Natural killer cell treated with Interleukin-12 subunit alpha and Interleukin-12 subunit beta and Interleukin-15 and Interleukin-18, amount 100 ng/mL, for 72 hours (primary cell): ENCODE measurements at regions not wholly inside any gene's neighbourhood (a gene's known extent, or its start where the extent isn't known, plus 50 kb on each side); places are given as distances from the start of the nearest gene placed in this dataset.
"Not testable (repeated sequence)": the region's sequence is repeated elsewhere in the genome, so short reads cannot be mapped to it uniquely, and the experiment has no call there.

Experiments used
- ATAC-seq, 2 donors: fragments of 150-1000 bp; cut with Tn5 transposase in 1 of 2; sonication (Bioruptor Pico), chemical (Tn5 transposase) in 1 of 2; 2 replicates each; pipeline ENCODE4 v1.10.0; 2021
- DNase-seq: peaks from one replicate; pipeline ENCODE4 v3.0.0; 2022; ENCODE audit warnings: low spot score
- H3K27ac Mint-ChIP-seq, 2 donors: 1 replicate in 1 of 2; 2 replicates in 1 of 2; pipeline ENCODE4 v1.8.0; 2022; ENCODE audit warnings: mixed read lengths in 2 of 2, mild to moderate bottlenecking in 1 of 2, moderate library complexity in 1 of 2
- H3K27me3 Mint-ChIP-seq, 2 donors: 1 replicate in 1 of 2; 2 replicates in 1 of 2; pipeline ENCODE4 v1.8.0; 2022; ENCODE audit warnings: mixed read lengths in 2 of 2
- H3K36me3 Mint-ChIP-seq: one replicate; pipeline ENCODE4 v1.8.0; 2022; ENCODE audit warnings: mixed read lengths
- H3K4me1 Mint-ChIP-seq, 2 donors: 1 replicate in 1 of 2; 2 replicates in 1 of 2; pipeline ENCODE4 v1.8.0; 2022; ENCODE audit warnings: low read depth in 2 of 2, mixed read lengths in 2 of 2, mild to moderate bottlenecking in 1 of 2
- H3K4me3 Mint-ChIP-seq: one replicate; pipeline ENCODE4 v1.8.0; 2022; ENCODE audit warnings: mixed read lengths
- H3K9me3 Mint-ChIP-seq: 2 replicates; pipeline ENCODE4 v1.8.0; 2022; ENCODE audit warnings: mixed read lengths

DNA sequence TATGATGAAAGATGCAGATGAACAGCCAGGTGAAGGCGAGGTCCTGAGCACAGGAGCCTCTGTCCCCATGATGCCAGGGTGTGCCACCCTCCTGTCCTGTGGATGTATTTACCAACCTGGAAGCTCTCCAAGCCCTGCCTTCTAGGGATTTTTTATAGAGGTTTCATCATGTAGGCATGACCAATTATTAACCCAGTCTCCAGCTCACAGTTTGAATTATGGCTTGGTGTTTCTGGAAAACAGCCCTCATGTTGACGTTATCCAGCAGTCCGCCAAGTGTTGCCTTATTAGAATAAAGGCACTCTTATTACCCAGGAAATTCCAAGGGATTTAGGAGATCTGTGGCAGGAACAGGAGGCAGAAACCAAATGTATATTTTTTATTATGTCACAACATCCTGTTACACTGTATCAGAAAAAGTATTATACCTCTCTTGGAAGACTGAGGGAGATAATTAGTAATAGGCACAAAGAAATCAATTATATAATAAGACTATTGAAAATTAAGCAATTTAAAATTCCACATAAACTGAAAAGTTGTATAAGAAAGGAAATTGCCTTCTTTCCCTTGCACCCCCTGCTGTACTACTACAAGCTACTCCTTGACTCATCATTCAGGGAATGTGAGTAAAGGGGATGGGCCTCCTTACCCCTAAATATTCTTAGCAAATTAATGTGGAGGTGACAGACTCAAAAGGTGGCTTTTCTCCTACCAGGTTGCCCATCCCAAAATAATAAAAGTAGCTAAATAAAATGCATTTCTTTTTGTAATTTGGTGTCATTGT lies 129.6 kb downstream of the ZNF330 start:
- no peaks in the 10 kb centered on the region for H3K36me3 Mint-ChIP-seq
- H3K9me3 Mint-ChIP-seq: no peaks in the 10 kb centered on the region
- DNase-seq (no peak), ATAC-seq (no peak)
- H3K27me3 Mint-ChIP-seq: peaks cover 0 to 6% of the 10 kb centered on the region in 2 donors
- no peak overlapping the region for H3K27ac Mint-ChIP-seq
- no peak overlapping the region for H3K4me3 Mint-ChIP-seq
- H3K4me1 Mint-ChIP-seq: no peaks in the 10 kb centered on the region

DNA sequence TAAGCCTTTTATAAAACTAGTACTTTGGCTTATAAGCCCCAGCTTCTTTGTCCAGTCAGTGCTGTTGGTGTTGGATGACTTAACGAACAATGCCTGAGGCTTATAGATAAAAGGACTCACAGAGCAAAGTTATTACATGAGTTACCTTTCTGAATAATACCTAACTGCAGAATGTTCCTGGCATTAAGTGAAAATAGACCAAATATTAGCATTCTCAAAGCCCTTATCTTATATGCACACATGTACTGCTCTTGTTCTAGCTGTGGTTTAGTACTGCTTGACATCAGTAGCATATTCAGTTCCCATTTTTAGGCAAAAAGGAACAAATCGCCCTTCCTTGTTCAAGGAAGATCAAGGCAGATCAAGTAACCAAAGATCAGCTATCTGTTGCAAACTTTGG lies 131.6 kb downstream of the ZNF330 start:
- H3K4me1 Mint-ChIP-seq: no peaks in the 10 kb centered on the region
- H3K36me3 Mint-ChIP-seq: no peaks in the 10 kb centered on the region
- no peak for DNase-seq
- H3K27me3 Mint-ChIP-seq: no peaks in the 10 kb centered on the region
- H3K27ac Mint-ChIP-seq: no peak overlapping the region
- ATAC-seq: no peak
- H3K9me3 Mint-ChIP-seq: no peaks in the 10 kb centered on the region
- no peak overlapping the region for H3K4me3 Mint-ChIP-seq

DNA sequence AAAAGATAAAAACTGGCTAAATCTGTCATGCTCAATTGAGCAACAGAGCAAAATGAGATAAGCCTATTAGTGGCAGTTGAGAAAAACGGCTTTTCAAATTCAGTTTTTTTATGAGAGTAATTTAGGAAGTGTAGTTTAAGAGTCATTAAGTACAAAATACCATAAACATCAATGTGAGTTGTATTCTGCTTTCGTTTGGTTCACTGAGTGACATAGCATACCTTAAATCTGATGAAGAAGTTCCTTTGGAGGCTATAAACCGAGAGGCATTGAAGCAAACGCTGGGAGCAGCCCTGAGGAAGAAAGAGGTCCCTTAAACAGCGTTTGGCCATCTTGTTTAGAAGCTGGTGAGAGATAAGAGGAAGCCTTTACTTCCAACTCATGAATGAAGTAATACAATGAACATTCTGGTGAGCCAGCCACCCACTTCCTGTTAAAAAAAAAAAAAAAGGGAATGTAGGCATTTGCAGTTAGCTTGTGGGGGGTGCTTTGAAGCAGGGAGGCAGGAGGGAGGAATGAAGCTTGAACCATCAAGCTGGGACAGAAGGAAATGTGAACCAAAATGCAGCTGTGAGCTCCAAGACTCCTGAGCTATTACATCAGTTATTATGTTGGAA lies 132.3 kb downstream of the ZNF330 start:
- Mint-ChIP-seq H3K4me3 (no peak overlapping the region), H3K36me3 (no peaks in the 10 kb centered on the region), H3K4me1 (no peaks in the 10 kb centered on the region), H3K27ac (no peak overlapping the region), H3K27me3 (no peaks in the 10 kb centered on the region), H3K9me3 (no peaks in the 10 kb centered on the region)
- DNase-seq (no peak), ATAC-seq (no peak)

DNA sequence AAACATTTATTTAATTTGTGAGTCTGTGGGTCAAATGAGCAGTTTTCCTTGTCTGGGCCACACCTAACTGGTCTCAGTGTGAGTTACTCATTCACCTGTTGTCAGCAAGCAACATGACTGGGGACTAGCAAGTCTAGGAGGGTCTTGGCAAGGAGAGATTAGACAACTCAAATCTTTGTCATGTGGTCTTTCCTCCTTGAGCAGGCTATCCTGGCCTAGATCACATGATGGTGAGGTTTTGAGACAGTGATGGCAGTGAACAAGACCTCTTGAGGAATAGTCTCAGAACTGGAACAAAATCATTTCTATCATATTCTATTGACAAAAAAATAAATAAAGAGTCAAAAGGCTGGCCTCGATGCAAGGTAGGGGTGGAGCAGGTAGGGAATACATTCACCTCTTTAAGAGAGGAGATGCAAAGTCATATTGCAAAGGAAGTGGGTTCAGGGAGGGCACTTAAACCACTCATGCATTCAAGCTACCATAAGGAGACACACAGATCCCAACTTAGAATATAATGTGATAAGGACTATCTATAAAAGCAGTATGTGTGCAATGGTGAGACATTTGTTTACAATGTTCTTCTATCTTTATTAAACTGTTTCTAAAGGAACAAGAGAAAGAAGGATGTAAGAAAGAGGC lies 135.7 kb downstream of the ZNF330 start:
- Mint-ChIP-seq H3K9me3 (peaks cover 7% of the 10 kb centered on the region), H3K27me3 (no peaks in the 10 kb centered on the region), H3K27ac (no peak overlapping the region), H3K4me3 (no peak overlapping the region), H3K4me1 (no peaks in the 10 kb centered on the region), H3K36me3 (peaks cover 6% of the 10 kb centered on the region)
- no peak for DNase-seq
- no peak for ATAC-seq

DNA sequence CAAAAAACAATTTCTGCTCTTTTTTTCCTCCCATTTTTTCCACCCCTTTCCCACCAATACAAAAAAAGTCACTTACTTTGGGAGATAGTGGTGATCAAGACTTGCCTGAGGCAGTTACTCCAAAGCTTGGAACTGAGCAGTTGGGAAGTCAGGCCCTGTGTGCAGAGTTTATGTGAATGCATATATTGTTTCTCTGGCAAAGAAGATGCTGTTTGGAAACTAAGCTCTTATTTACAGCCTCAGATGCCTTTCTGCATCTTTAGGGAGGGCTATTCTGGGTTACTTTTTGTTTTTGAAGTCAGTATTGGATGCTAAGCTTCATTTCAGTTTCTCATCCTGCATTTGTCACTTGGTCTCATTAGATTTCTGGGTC lies 136.3 kb downstream of the ZNF330 start:
- H3K27me3 Mint-ChIP-seq: no peaks in the 10 kb centered on the region
- no peaks in the 10 kb centered on the region for H3K4me1 Mint-ChIP-seq
- peaks cover 6% of the 10 kb centered on the region for H3K36me3 Mint-ChIP-seq
- DNase-seq (no peak), ATAC-seq (no peak)
- no peak overlapping the region for H3K27ac Mint-ChIP-seq
- peaks cover 7% of the 10 kb centered on the region for H3K9me3 Mint-ChIP-seq
- no peak overlapping the region for H3K4me3 Mint-ChIP-seq

DNA sequence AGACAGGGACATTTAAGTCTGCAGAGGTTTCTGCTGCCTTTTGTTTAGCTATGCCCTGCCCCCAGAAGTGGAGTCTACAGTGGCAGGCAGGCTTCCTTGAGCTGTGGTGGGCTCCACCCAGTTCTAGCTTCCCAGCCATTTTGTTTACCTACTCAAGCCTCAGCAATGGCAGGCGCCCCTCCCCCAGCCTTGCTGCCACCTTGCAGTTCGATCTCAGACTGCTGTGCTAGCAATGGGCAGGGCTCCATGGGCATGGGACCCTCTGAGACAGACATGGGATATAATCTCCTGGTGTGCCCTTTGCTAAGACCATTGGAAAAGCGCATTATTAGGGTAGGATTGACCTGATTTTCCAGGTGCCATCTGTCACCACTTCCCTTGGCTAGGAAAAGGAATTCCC lies 147.5 kb downstream of the ZNF330 start:
- not testable (repeated sequence) for DNase-seq, ATAC-seq, H3K27ac Mint-ChIP-seq, H3K4me1 Mint-ChIP-seq, H3K36me3 Mint-ChIP-seq, H3K4me3 Mint-ChIP-seq, H3K27me3 Mint-ChIP-seq, H3K9me3 Mint-ChIP-seq

DNA sequence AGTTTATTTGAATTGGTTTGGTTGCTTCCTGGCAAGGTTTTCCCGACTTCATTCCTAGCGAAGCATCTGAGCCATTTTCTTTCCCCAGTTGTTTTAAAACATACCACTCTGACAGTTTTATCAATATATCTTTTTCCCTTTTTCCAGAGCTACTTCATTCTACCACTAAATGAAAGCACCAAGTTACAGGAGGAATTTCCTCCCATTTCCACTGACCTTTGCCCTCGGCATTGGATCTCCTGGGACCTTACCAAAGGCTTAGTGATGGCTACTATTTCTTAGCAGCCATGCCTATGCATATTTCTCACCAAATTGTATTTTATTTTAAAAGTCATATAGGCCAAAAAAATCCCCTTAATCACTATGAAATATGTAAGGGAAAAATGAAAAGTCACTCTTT lies 150.5 kb downstream of the ZNF330 start:
- Mint-ChIP-seq H3K27me3 (no peaks in the 10 kb centered on the region), H3K36me3 (no peaks in the 10 kb centered on the region), H3K4me3 (no peak overlapping the region), H3K4me1 (no peaks in the 10 kb centered on the region), H3K9me3 (peaks cover 11% of the 10 kb centered on the region), H3K27ac (no peak overlapping the region)
- ATAC-seq (no peak), DNase-seq (no peak)

DNA sequence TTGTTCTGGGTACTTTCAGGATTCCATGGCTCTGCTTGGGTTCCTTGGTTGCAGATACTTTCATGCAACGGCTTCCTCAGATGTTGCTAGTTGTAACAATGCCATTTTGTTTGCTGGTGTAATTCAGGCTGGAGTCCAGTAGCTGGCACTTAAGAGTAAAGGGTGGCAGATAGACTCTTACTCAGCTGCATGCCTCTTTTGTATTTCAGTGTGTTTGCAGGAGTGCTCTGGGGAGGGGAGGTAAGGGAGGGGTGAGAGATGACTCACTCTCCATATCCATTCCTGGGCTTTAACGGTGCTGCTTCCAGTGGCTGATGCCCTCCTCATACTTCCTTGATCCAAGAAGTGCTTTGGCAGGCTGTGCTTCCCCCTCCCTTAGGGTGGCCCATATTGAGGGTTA lies 155.2 kb downstream of the ZNF330 start:
- ATAC-seq (no peak), DNase-seq (no peak)
- no peak overlapping the region for H3K4me3 Mint-ChIP-seq
- H3K4me1 Mint-ChIP-seq: no peaks in the 10 kb centered on the region
- H3K9me3 Mint-ChIP-seq: peaks cover 13% of the 10 kb centered on the region
- H3K27ac Mint-ChIP-seq: no peak overlapping the region
- no peaks in the 10 kb centered on the region for H3K27me3 Mint-ChIP-seq
- H3K36me3 Mint-ChIP-seq: peaks cover 6% of the 10 kb centered on the region

DNA sequence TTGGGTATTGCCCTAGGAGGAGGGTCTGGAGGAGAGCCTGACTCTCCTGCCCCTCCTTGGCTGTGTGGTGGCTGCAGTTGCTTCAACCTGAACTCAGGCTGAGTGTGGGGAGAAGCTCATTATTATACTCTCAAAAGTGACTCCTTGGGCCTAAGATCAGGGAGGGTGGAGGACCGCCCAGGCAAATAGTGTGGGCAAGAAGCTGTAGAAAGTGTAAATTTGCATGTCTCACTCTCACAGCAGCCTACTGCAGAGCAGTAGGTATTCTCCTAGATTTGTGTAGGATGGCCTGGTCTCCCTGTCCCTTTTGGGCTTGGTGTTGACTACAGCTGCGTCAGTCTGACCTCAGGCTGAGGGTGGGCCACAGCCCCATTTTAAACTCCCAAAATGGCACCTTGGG lies 156.1 kb downstream of the ZNF330 start:
- Mint-ChIP-seq H3K4me3 (no peak overlapping the region), H3K27ac (no peak overlapping the region), H3K27me3 (no peaks in the 10 kb centered on the region), H3K9me3 (peaks cover 13% of the 10 kb centered on the region), H3K36me3 (peaks cover 6% of the 10 kb centered on the region), H3K4me1 (no peaks in the 10 kb centered on the region)
- no peak for ATAC-seq
- DNase-seq: no peak

DNA sequence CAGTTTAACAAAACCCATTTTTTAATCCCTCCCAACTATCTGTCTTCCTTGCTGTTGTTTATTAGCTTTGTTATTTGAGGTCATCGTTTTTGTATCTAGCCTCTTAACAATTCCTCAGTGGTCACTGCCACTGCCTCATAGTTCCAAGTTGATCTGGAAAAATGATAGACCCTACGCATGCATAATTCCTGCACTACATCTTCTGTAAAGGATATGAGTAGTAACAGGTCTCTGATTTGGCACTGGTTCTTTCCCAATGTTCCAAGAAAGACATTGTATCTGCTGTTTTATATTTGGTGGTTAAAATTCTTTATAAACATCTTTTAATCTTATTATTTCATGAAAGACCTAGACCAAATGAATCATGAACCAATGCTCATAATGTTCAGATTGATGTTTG lies 166.6 kb downstream of the ZNF330 start:
- no peaks in the 10 kb centered on the region for H3K4me1 Mint-ChIP-seq
- H3K9me3 Mint-ChIP-seq: peaks cover 1% of the 10 kb centered on the region
- H3K36me3 Mint-ChIP-seq: no peaks in the 10 kb centered on the region
- ATAC-seq: no peak
- no peak for DNase-seq
- no peak overlapping the region for H3K27ac Mint-ChIP-seq
- H3K4me3 Mint-ChIP-seq: no peak overlapping the region
- peaks cover 0 to 5% of the 10 kb centered on the region in 2 donors for H3K27me3 Mint-ChIP-seq

DNA sequence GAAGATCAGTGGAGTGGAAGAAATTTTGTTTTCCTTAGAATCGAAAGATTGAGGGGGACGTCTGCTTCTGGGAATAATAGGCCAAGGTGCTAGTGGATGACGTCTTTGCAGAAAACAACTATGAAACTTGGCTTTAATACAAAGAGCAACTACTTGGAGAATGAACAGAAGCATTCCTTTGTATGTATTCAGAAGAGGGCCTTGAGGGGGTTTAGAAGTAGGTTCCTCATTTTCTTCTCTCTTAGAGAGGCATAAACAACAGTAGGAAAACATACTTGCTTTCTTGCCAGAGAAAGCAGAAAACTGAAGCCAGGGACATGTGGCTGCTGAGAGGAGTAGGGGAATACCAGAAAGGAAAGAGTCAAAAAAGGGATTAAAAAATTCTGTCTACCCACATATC lies 167.8 kb downstream of the ZNF330 start:
- no peak overlapping the region for H3K27ac Mint-ChIP-seq
- no peaks in the 10 kb centered on the region for H3K36me3 Mint-ChIP-seq
- DNase-seq (no peak), ATAC-seq (no peak)
- no peak overlapping the region for H3K4me3 Mint-ChIP-seq
- H3K27me3 Mint-ChIP-seq: peaks cover 0 to 5% of the 10 kb centered on the region in 2 donors
- no peaks in the 10 kb centered on the region for H3K9me3 Mint-ChIP-seq
- no peaks in the 10 kb centered on the region for H3K4me1 Mint-ChIP-seq

DNA sequence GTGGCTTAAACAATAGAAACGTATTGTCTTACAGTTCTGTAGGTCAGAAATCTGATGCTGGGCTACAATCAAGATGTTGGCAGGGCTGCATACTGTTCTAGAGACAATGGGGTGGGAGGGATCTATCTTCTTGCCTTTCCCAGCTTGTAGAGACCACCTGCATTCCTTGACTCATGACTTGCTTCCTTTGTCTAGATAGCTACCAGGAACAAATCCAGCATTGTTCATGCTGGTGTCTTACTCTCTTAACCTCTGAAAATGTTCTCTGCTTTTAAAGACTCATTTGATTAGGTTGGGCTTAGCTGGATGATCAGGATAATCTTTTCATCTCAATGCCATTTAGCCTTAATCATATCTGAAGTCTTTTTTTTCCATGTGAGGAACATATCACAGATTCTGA lies 169.0 kb downstream of the ZNF330 start:
- peaks cover 3% of the 10 kb centered on the region for H3K9me3 Mint-ChIP-seq
- H3K4me3 Mint-ChIP-seq: no peak overlapping the region
- H3K27me3 Mint-ChIP-seq: peaks cover 0 to 5% of the 10 kb centered on the region in 2 donors
- no peaks in the 10 kb centered on the region for H3K36me3 Mint-ChIP-seq
- ATAC-seq (no peak), DNase-seq (no peak)
- H3K4me1 Mint-ChIP-seq: no peaks in the 10 kb centered on the region
- H3K27ac Mint-ChIP-seq: no peak overlapping the region

DNA sequence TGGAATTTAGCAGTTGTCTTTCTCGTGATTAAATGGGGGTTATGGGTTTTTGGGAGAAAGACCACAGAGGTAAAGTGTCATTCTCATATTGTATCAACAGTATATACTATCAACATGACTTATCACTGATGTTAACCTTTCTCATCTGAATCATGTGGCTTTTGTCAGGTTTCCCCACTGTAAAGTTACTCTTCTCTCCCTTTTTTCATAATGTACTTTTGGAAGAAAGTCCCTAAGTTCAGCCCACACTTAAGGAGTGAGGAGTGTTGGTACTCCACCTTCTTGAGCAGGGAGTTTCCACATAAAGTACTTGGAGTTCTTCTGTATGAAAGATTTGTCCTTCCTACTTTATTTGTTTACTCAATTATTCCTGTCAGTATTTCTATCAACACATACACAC lies 169.9 kb downstream of the ZNF330 start:
- no peak overlapping the region for H3K27ac Mint-ChIP-seq
- H3K36me3 Mint-ChIP-seq: no peaks in the 10 kb centered on the region
- DNase-seq (no peak), ATAC-seq (no peak)
- H3K4me1 Mint-ChIP-seq: no peaks in the 10 kb centered on the region
- H3K27me3 Mint-ChIP-seq: peaks cover 0 to 5% of the 10 kb centered on the region in 2 donors
- H3K9me3 Mint-ChIP-seq: peaks cover 3% of the 10 kb centered on the region
- H3K4me3 Mint-ChIP-seq: no peak overlapping the region

DNA sequence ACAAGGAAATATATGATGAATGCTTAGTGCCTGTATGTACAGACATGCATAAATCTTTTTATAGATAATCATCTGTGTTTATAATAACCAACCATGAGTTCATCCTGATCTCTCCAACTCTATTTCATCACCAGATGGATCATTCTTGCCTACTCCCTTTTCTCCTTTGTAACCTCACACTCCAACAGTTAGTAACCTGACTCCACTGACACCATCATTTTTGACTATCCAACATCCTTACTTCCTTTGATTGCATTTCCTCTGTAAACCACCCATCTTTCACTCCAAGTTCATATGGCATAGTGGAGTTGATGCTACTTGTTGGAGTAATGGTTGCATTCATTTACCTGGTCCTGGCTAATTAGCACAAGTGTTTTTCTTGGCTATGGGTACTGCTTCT lies 170.6 kb downstream of the ZNF330 start:
- Mint-ChIP-seq H3K27me3 (peaks cover 0 to 5% of the 10 kb centered on the region in 2 donors), H3K4me3 (no peak overlapping the region), H3K36me3 (no peaks in the 10 kb centered on the region), H3K9me3 (peaks cover 3% of the 10 kb centered on the region), H3K27ac (no peak overlapping the region), H3K4me1 (no peaks in the 10 kb centered on the region)
- no peak for ATAC-seq
- no peak for DNase-seq
